ENCODE measurements at regions not wholly inside any gene's neighbourhood (a gene's known extent, or its start where the extent isn't known, plus 50 kb on each side); places are given as distances from the start of the nearest gene placed in this dataset.
"Not testable (repeated sequence)": the region's sequence is repeated elsewhere in the genome, so short reads cannot be mapped to it uniquely, and the experiment has no call there.

DNA sequence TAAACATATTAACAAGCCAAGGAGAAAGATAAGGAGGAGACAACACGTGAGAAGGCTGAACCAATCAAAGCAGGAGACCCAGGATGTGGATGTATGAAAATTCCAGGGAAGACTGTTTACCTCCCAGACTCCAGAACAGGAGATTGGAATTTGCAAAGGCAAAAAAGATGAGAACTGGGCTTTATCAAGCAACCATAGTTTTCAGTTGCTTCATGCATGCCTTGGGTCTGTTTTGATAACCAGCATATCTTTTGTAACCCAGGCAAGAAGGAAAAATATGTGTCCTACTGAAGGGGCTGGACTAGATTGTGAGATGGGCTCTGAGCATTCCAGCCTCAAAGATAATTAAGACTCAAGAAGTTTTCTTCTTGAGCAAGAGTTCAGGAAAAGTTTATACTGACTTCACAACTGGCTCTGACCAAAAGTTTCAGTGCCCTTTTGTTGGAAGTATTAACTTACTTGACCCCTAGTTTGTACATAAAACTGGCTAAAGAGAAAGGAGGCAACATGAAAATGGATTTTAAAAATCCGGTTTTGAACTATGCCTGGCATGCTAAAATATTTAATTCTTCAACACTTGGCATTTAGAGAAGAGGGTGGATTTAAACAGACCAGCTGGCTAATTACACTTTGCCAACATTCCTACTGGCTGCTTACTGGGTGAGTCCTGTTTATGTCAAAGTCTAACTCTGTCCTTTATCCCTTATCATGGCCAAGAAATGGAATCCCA, 79.3 kb upstream of the CD28 start:
- TF ChIP-seq, protein P1, sequence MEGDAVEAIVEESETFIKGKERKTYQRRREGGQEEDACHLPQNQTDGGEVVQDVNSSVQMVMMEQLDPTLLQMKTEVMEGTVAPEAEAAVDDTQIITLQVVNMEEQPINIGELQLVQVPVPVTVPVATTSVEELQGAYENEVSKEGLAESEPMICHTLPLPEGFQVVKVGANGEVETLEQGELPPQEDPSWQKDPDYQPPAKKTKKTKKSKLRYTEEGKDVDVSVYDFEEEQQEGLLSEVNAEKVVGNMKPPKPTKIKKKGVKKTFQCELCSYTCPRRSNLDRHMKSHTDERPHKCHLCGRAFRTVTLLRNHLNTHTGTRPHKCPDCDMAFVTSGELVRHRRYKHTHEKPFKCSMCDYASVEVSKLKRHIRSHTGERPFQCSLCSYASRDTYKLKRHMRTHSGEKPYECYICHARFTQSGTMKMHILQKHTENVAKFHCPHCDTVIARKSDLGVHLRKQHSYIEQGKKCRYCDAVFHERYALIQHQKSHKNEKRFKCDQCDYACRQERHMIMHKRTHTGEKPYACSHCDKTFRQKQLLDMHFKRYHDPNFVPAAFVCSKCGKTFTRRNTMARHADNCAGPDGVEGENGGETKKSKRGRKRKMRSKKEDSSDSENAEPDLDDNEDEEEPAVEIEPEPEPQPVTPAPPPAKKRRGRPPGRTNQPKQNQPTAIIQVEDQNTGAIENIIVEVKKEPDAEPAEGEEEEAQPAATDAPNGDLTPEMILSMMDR (IDR thresholded peaks at IDR 0.05; ENCODE audit: insufficient read depth, low read depth, low read length, missing control alignments), result no peak
- no peak overlapping the region for H3K4me3 ChIP-seq (ENCODE audit: low read length)

GRCh38 chr2:203629699-203630098, 76.7 kb upstream of the CD28 start:
- TF ChIP-seq, protein P1 (IDR thresholded peaks at IDR 0.05; ENCODE audit: insufficient read depth, low read depth, low read length, missing control alignments), result no peak
- H3K4me3 ChIP-seq (ENCODE audit: low read length), result no peak overlapping the region
- peak; percentile 8 for DNase-seq (ENCODE audit: low read depth)

More for the DNA sequence above, 79.3 kb upstream of the CD28 start:
- DNase-seq (ENCODE audit: low read depth), result no peak

DNA sequence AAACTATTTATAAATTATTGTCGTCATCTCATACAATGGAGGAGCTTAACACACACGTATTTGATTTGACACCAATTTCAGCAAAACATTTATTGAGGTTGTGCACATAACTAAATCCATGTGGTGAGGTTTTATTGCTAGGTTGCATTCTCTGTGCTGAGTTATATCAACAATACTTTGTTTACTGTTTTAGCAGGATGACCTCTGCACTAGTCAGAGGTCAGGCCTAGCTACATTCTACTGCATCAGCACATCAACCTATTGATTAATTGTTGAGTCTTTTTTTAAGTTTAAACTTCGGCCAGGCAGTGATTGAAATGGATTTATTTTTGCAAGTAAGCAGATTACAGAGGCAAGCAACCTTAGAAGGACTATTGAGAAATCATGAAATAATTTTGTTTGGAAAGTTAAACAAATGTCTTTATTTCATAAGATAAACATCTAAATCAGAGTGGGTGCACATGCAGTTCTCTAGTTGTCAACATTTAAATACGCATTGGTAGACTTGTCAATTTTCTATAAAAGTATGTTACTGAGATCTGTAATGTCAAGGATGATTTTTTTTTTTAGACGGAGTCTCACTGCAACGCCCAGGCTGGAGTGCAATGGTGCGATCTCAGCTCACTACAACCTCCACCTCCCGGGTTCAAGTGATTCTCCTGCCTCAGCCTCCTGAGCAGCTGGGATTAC, 75.2 kb upstream of the CD28 start:
- H3K4me3 ChIP-seq (ENCODE audit: low read length), result no peak overlapping the region
- TF ChIP-seq, protein P1 (IDR thresholded peaks at IDR 0.05; ENCODE audit: insufficient read depth, low read depth, low read length, missing control alignments), result no peak

DNA sequence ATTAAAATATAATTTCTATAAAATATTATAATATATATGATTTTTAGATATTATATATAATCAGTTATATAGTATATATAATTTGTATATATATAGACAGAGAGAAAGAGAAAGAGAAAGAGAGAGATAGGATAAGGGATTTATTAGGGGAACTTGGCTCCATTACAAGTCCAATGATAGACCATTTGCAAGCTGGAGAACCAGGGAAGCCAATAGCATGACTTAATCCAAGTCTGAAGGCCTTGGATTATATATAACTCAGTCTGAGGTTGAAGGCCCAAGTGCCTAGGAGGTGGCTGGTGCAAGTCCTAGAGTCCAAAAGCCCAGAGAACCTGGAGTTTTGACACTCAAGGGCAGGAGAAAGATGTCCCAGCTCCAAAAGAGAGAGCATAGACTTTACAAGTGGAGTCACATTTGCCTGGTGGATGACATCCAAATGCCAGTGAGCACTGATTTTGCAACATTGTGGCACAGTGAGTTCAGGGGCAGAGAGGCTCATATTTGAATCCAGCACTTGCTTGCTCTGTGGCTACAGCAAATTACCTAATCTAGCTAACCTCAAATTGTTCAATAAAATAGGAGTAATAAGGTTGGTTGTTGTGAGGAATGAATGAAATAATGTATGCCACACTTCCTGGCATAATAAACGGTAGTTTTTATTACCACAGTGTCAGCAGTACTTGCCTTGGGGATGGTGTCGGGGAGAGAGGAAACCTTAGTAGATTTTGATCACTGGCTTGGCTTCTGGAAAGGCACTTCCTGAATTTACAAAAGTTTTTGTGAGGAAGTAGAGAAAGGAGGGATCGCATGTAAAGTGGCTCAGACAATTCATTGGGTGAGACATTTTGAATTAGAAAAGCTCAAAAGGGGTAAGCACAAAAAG, 69.6 kb upstream of the CD28 start:
- TF ChIP-seq, protein P1 (IDR thresholded peaks at IDR 0.05; ENCODE audit: insufficient read depth, low read depth, low read length, missing control alignments), result no peak
- no peak overlapping the region for H3K4me3 ChIP-seq (ENCODE audit: low read length)
- peak; percentile 33 for DNase-seq (ENCODE audit: low read depth)

More for the DNA sequence above, 75.2 kb upstream of the CD28 start:
- DNase-seq (ENCODE audit: low read depth), result no peak

- no peak overlapping the region for H3K4me3 ChIP-seq (ENCODE audit: low read length)
- TF ChIP-seq, protein P1 (IDR thresholded peaks at IDR 0.05; ENCODE audit: insufficient read depth, low read depth, low read length, missing control alignments), result no peak
Measured at GRCh38 chr2:203637471-203638167, 68.8 kb upstream of the CD28 start.

DNA sequence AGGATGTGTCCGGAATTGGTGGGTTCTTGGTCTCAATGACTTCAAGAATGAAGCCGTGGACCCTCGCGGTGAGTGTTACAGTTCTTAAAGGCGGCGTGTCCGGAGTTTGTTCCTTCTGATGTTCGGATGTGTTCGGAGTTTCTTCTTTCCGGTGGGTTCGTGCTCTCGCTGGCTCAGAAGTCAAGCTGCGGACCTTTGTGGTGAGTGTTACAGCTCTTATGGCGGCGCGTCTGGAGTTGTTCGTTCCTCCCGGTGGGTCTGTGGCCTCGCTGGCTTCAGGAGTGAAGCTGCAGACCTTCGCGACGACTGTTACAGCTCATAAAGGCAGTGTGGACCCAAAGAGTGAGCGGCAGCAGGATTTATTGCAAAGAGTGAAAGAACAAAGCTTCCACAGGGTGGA, 64.6 kb upstream of the CD28 start:
- not testable (repeated sequence) for DNase-seq (ENCODE audit: low read depth); H3K4me3 ChIP-seq (ENCODE audit: low read length)

More at GRCh38 chr2:203637471-203638167, 68.8 kb upstream of the CD28 start:
- DNase-seq (ENCODE audit: low read depth), result no peak

DNA sequence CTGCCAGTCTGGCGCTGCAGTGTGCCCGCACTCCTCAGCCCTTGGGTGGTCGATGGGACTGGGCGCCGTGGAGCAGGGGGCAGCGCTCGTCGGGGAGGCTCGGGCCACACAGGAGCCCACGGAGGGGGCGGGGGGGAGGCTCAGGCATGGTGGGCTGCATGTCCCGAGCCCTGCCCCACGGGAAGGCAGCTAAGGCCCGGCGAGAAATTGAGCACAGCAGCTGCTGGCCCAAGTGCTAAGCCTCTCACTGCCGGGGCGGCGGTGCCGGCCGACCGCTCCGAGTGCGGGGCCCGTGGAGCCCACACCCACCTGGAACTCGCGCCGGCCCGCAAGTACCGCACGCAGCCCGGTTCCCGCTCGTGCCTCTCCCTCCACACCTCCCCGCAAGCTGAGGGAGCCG, 63.6 kb upstream of the CD28 start:
- H3K4me3 ChIP-seq (ENCODE audit: low read length); DNase-seq (ENCODE audit: low read depth): not testable (repeated sequence)
